HEK293 (cell line): ENCODE measurements at regions not wholly inside any gene's neighbourhood (a gene's known extent, or its start where the extent isn't known, plus 50 kb on each side); places are given as distances from the start of the nearest gene placed in this dataset.

Source experiments
- CTCF ChIA-PET: fragments of 350-600 bp; formaldehyde crosslinking; extraction: SDS; loops from one replicate; lab custom pipeline; 2021; ENCODE audit warnings: antibody characterized with exemption; lab: Yijun Ruan, JAX
- POLR2A ChIA-PET: fragments of 300-600 bp; formaldehyde crosslinking; extraction: SDS; loops from one replicate; lab custom pipeline; 2020; ENCODE audit warnings: antibody characterized with exemption, inconsistent platforms; lab: Yijun Ruan, JAX
- H3K27ac ChIP-seq: fragments of 200-500 bp; sonication (Bioruptor generic); 2 replicates; pipeline ENCODE4 v1.5.1; 2014; ENCODE audit warnings: low read depth, low read length, control low read depth, inconsistent platforms; ENCODE audit errors: extremely low read depth
- H3K36me3 ChIP-seq, 2 experiments: fragments of 200-500 bp in 1 of 2; sonication (Bioruptor generic) in 1 of 2; 1 replicate in 1 of 2; 2 replicates in 1 of 2; pipeline ENCODE4 v1.5.1; 2014 to 2017; ENCODE audit warnings: inconsistent platforms in 2 of 2, low read length in 2 of 2; ENCODE audit not compliant: control insufficient read depth in 2 of 2, insufficient read depth in 1 of 2
- H3K4me1 ChIP-seq: fragments of 200-500 bp; sonication (Bioruptor generic); 2 replicates; pipeline ENCODE4 v1.5.1; 2014; ENCODE audit warnings: mild to moderate bottlenecking, low read length, inconsistent platforms; ENCODE audit not compliant: control insufficient read depth, insufficient read depth
- H3K4me3 ChIP-seq: 2 replicates; pipeline ENCODE4 v1.5.1; 2011; ENCODE audit warnings: low read depth, mild to moderate bottlenecking, control low read depth, low read length, moderate library complexity
- H3K9me3 ChIP-seq: fragments of 200-500 bp; sonication (Bioruptor generic); 2 replicates; pipeline ENCODE4 v1.5.1; 2014; ENCODE audit warnings: low read depth, low read length, inconsistent platforms; ENCODE audit not compliant: control insufficient read depth, insufficient read depth
- ATF2 ChIP-seq: fragments of 450-650 bp; formaldehyde crosslinking; IDR thresholded peaks from 2 replicates; pipeline ENCODE4 v1.5.1; 2016; ENCODE audit warnings: missing biosample characterization, missing genetic modification characterization, low read depth
- HOXC10 ChIP-seq: sonication (generic); formaldehyde crosslinking; IDR thresholded peaks from 2 replicates; pipeline ENCODE4 v1.8.1; 2023; ENCODE audit warnings: mild to moderate bottlenecking, missing genetic modification reagents
- INSM2 ChIP-seq: fragments of 450-650 bp; formaldehyde crosslinking; IDR thresholded peaks from 2 replicates; pipeline ENCODE4 v1.5.1; 2016; ENCODE audit warnings: missing biosample characterization, missing genetic modification characterization
- MEIS1 ChIP-seq: sonication (generic); formaldehyde crosslinking; IDR thresholded peaks from 2 replicates; pipeline ENCODE4 v1.8.1; 2022; ENCODE audit warnings: missing genetic modification reagents, mild to moderate bottlenecking, borderline replicate concordance
- PBX3 ChIP-seq: sonication (generic); formaldehyde crosslinking; IDR thresholded peaks from 2 replicates; pipeline ENCODE4 v1.8.1; 2022; ENCODE audit warnings: mild to moderate bottlenecking, moderate library complexity, missing genetic modification reagents
- RBAK ChIP-seq: fragments of 450-650 bp; formaldehyde crosslinking; IDR thresholded peaks from 2 replicates; pipeline ENCODE4 v1.5.1; 2016; ENCODE audit warnings: missing biosample characterization, missing genetic modification characterization
- SP2 ChIP-seq: fragments of 450-650 bp; formaldehyde crosslinking; IDR thresholded peaks from 2 replicates; pipeline ENCODE4 v1.5.1; 2016; ENCODE audit warnings: missing biosample characterization, missing genetic modification characterization
- SP7 ChIP-seq: fragments of 450-650 bp; formaldehyde crosslinking; IDR thresholded peaks from 2 replicates; pipeline ENCODE4 v1.5.1; 2016; ENCODE audit warnings: missing biosample characterization, missing genetic modification characterization
- TSHZ1 ChIP-seq: fragments of 450-650 bp; formaldehyde crosslinking; IDR thresholded peaks from 2 replicates; pipeline ENCODE4 v1.5.1; 2016; ENCODE audit warnings: missing biosample characterization, missing genetic modification characterization, borderline replicate concordance
- ZBTB44 ChIP-seq: fragments of 450-650 bp; IDR thresholded peaks from 2 replicates; pipeline ENCODE4 v1.5.1; 2018; ENCODE audit warnings: missing biosample characterization, mild to moderate bottlenecking, missing genetic modification characterization
- ZFP37 ChIP-seq: fragments of 450-650 bp; formaldehyde crosslinking; IDR thresholded peaks from 2 replicates; pipeline ENCODE4 v1.5.1; 2016; ENCODE audit warnings: missing biosample characterization, missing genetic modification characterization
- ZNF2 ChIP-seq: fragments of 450-650 bp; formaldehyde crosslinking; IDR thresholded peaks from 2 replicates; pipeline ENCODE4 v1.5.1; 2016; ENCODE audit warnings: missing biosample characterization, missing genetic modification characterization
- ZNF211 ChIP-seq: fragments of 450-650 bp; formaldehyde crosslinking; IDR thresholded peaks from 2 replicates; pipeline ENCODE4 v1.5.1; 2016; ENCODE audit warnings: low read depth, missing biosample characterization, missing genetic modification characterization
- ZNF221 ChIP-seq: fragments of 450-650 bp; formaldehyde crosslinking; IDR thresholded peaks from 2 replicates; pipeline ENCODE4 v1.5.1; 2017; ENCODE audit warnings: missing biosample characterization, missing genetic modification characterization, borderline replicate concordance
- ZNF311 ChIP-seq: fragments of 450-650 bp; formaldehyde crosslinking; IDR thresholded peaks from 2 replicates; pipeline ENCODE4 v1.5.1; 2017; ENCODE audit warnings: missing biosample characterization, missing genetic modification characterization, borderline replicate concordance
- ZNF433 ChIP-seq: fragments of 450-650 bp; formaldehyde crosslinking; IDR thresholded peaks from 2 replicates; pipeline ENCODE4 v1.5.1; 2016; ENCODE audit warnings: missing biosample characterization, missing genetic modification characterization, low read depth
- ZNF473 ChIP-seq: fragments of 450-650 bp; formaldehyde crosslinking; IDR thresholded peaks from 2 replicates; pipeline ENCODE4 v1.5.1; 2017; ENCODE audit warnings: missing biosample characterization, missing genetic modification characterization
- ZNF596 ChIP-seq: fragments of 450-650 bp; IDR thresholded peaks from 2 replicates; pipeline ENCODE4 v1.5.0; 2018; ENCODE audit warnings: missing biosample characterization, mild to moderate bottlenecking, missing genetic modification characterization, moderate library complexity
- ZNF621 ChIP-seq: fragments of 450-650 bp; formaldehyde crosslinking; IDR thresholded peaks from 2 replicates; pipeline ENCODE4 v1.5.1; 2017; ENCODE audit warnings: missing biosample characterization, missing genetic modification characterization
- ZNF664 ChIP-seq: fragments of 450-650 bp; formaldehyde crosslinking; IDR thresholded peaks from 2 replicates; pipeline ENCODE4 v1.5.1; 2016; ENCODE audit warnings: missing biosample characterization, missing genetic modification characterization
- ZNF677 ChIP-seq: fragments of 450-650 bp; IDR thresholded peaks from 2 replicates; pipeline ENCODE4 v1.5.0; 2018; ENCODE audit warnings: missing biosample characterization, mild to moderate bottlenecking, missing genetic modification characterization, moderate library complexity
- ZNF777 ChIP-seq: fragments of 450-650 bp; formaldehyde crosslinking; IDR thresholded peaks from 2 replicates; pipeline ENCODE4 v1.5.1; 2017; ENCODE audit warnings: missing biosample characterization, missing genetic modification characterization, borderline replicate concordance
- ZNF785 ChIP-seq: fragments of 450-650 bp; formaldehyde crosslinking; IDR thresholded peaks from 2 replicates; pipeline ENCODE4 v1.5.1; 2016; ENCODE audit warnings: missing biosample characterization, missing genetic modification characterization
- ZSCAN23 ChIP-seq: fragments of 450-650 bp; formaldehyde crosslinking; IDR thresholded peaks from 2 replicates; pipeline ENCODE4 v1.5.1; 2016; ENCODE audit warnings: missing biosample characterization, missing genetic modification characterization

GRCh38 chr11:56887940-56888339 is 100.8 kb upstream of the OR5AK2 start (continued):
- no peak for TF ChIP-seq ZFP37 (tag by site-specific recombination)
- no peak for TF ChIP-seq TSHZ1
- TF ChIP-seq ZNF2 (tag by site-specific recombination), result no peak
- no peak for TF ChIP-seq INSM2 (tag by site-specific recombination)
- TF ChIP-seq MEIS1 (CRISPR knock-in tag), result no peak

- no peaks in the 10 kb centered on the region for H3K9me3 ChIP-seq
- CTCF ChIA-PET, result interaction anchor here (1.1 kb wide), 1 partner anchor 390 kb away, joined by 4 read pairs; no protein-coding TSS in a partner anchor
- no peaks in the 10 kb centered on the region for H3K4me1 ChIP-seq
- no peak overlapping the region for H3K4me3 ChIP-seq
- TF ChIP-seq ZNF211 (tag by site-specific recombination) (no peak), ZNF664 (no peak), RBAK (tag by site-specific recombination) (no peak), HOXC10 (no peak), ZNF785 (tag by site-specific recombination) (no peak), ZBTB44 (tag by site-specific recombination) (no peak), ZNF433 (tag by site-specific recombination) (no peak), SP2 (tag by site-specific recombination) (no peak)
- TF ChIP-seq, all 188 proteins: peak for 0
- no peak overlapping the region for H3K27ac ChIP-seq
- POLR2A ChIA-PET, result no interaction called here
- H3K36me3 ChIP-seq, result no peaks in the 10 kb centered on the region
Measured at GRCh38 chr11:56886455-56886854, 102.3 kb upstream of the OR5AK2 start.

- CTCF ChIA-PET, result interaction anchor here (1.1 kb wide), 1 partner anchor 391 kb away, joined by 4 read pairs; no protein-coding TSS in a partner anchor
- Histone ChIP-seq H3K9me3 (no peaks in the 10 kb centered on the region), H3K36me3 (no peaks in the 10 kb centered on the region), H3K4me1 (no peaks in the 10 kb centered on the region), H3K27ac (no peak overlapping the region), H3K4me3 (no peak overlapping the region)
- POLR2A ChIA-PET, result no interaction called here
- no peak for TF ChIP-seq ATF2 (tag by site-specific recombination)
- no peak for TF ChIP-seq ZNF221
- TF ChIP-seq ZNF473, result no peak
- TF ChIP-seq ZNF596 (tag by site-specific recombination), result no peak
- TF ChIP-seq RBAK (tag by site-specific recombination), result no peak
- no peak for TF ChIP-seq ZNF621 (tag by site-specific recombination)
- TF ChIP-seq SP7 (tag by site-specific recombination), result no peak
- no peak for TF ChIP-seq ZNF311 (tag by site-specific recombination)
- TF ChIP-seq ZNF677, result no peak
- no peak for TF ChIP-seq PBX3
- no peak for TF ChIP-seq ZSCAN23
- TF ChIP-seq ZNF2 (tag by site-specific recombination), result no peak
- no peak for TF ChIP-seq ZNF777 (tag by site-specific recombination)
Measured at GRCh38 chr11:56885854-56886253, 102.9 kb upstream of the OR5AK2 start.
